ENCODE measurements at regions not wholly inside any gene's neighbourhood (a gene's known extent, or its start where the extent isn't known, plus 50 kb on each side); places are given as distances from the start of the nearest gene placed in this dataset.

DNA sequence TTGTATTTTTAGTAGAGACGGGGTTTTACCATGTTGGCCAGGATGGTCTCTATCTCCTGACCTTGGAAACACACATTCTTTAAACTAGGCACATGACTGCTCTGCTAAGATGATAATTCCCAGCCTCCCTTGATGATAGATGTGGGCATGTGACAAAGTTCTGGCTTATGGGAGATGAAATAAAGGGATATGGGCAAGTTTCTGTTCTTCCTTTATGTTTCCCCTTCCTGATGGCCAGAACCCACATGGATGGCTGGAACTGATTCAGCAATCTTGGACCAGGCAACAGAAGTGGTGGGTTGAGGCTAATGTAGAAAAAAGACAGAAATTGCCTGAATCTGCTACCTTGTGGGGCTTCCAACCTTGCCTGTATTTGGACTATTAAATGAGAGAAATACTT, 60.7 kb upstream of the NRP1 start:
- Histone ChIP-seq H2AFZ (ENCODE audit: low read length) (no peak overlapping the region), H4K8ac (ENCODE audit: extremely low read depth, insufficient read depth, low read length) (no peak overlapping the region), H3K27me3 (replicated peaks in 1 of 4; ENCODE audit: control insufficient read depth in 3 of 4, extremely low read depth in 1 of 4, insufficient read depth in 3 of 4, low read length in 3 of 4) (no peaks in the 10 kb centered on the region), H3K4me1 (replicated peaks in 1 of 4; ENCODE audit: control insufficient read depth in 3 of 4, insufficient read depth in 4 of 4, low read length in 3 of 4) (peaks cover 0 to 3% (median 0%) of the 10 kb centered on the region in 4 experiments; a peak in 1 of 7 replicates), H3K9me3 (ENCODE audit: insufficient read depth in 2 of 2, low read depth in 1 of 2, low read length in 1 of 2) (peaks cover 4 to 5% of the 10 kb centered on the region in 2 experiments; a peak in 1 of 4 replicates), H3K56ac (replicated peaks; ENCODE audit: insufficient read length, low read depth, low read length) (no peak overlapping the region), H4K20me1 (replicated peaks in 1 of 2; ENCODE audit: control insufficient read depth in 1 of 2, insufficient read depth in 2 of 2, low read length in 2 of 2) (no peaks in the 10 kb centered on the region), H3K27ac (ENCODE audit: low read depth, low read length) (no peak overlapping the region), H4K91ac (replicated peaks; ENCODE audit: insufficient read length, low read length) (no peak overlapping the region), H2BK5ac (ENCODE audit: low read depth, low read length) (no peak overlapping the region), H3K4me3 (ENCODE audit: extremely low read depth in 1 of 4, insufficient read depth in 2 of 4, low read depth in 3 of 4, low read length in 4 of 4) (no peak overlapping the region), H2AK5ac (ENCODE audit: low read depth, low read length) (no peak overlapping the region), H3K9ac (replicated peaks in 1 of 4; ENCODE audit: extremely low read depth in 1 of 4, low read depth in 3 of 4, low read length in 3 of 4) (no peak overlapping the region), H2BK20ac (ENCODE audit: low read length) (no peak overlapping the region), H3K14ac (ENCODE audit: insufficient read length) (no peak overlapping the region), H2BK12ac (ENCODE audit: low read depth, low read length) (no peak overlapping the region), H3K18ac (ENCODE audit: extremely low read depth, low read length) (no peak overlapping the region), H4K5ac (ENCODE audit: insufficient read length, low read depth, low read length) (no peak overlapping the region), H3K4me2 (ENCODE audit: insufficient read depth in 1 of 2, low read depth in 2 of 2, low read length in 2 of 2) (no peak overlapping the region), H3K23ac (ENCODE audit: insufficient read length) (no peak overlapping the region), H2BK120ac (replicated peaks; ENCODE audit: low read depth, low read length) (no peak overlapping the region), H3K79me2 (ENCODE audit: control insufficient read depth in 1 of 2, insufficient read depth in 2 of 2, low read length in 2 of 2) (0 out of 4 replicates have a peak, but pooled peaks cover 0 to 3% of the 10 kb centered on the region in 2 experiments), H3K4ac (replicated peaks; ENCODE audit: insufficient read length, low read depth, low read length) (no peak overlapping the region), H3K36me3 (ENCODE audit: control insufficient read depth in 2 of 4, insufficient read depth in 4 of 4, low read length in 3 of 4) (no peaks in the 10 kb centered on the region), H2BK15ac (ENCODE audit: low read length) (no peak overlapping the region), H3K23me2 (ENCODE audit: low read depth, low read length) (no peaks in the 10 kb centered on the region), H3K79me1 (ENCODE audit: low read depth, low read length) (no peaks in the 10 kb centered on the region)
- FAIRE-seq = no peak
- ChIA-PET CTCF (ENCODE audit: partially characterized antibody) (no interaction called here), POLR2A (ENCODE audit: partially characterized antibody) (no interaction called here)
- no peak for DNase-seq (ENCODE audit: low read depth in 1 of 2, low spot score in 2 of 2)
- TF ChIP-seq TBP (IDR thresholded peaks at IDR 0.05; ENCODE audit: low read depth, low read length) = no peak
- no peak for TF ChIP-seq CEBPB (IDR thresholded peaks at IDR 0.05; ENCODE audit: low read depth, low read length)
- TF ChIP-seq KDM1A (IDR thresholded peaks at IDR 0.05; ENCODE audit: borderline replicate concordance, low read length) = no peak
- TF ChIP-seq GTF2F1 (IDR thresholded peaks at IDR 0.05; ENCODE audit: borderline replicate concordance, low read depth, low read length) = no peak
- 100% methylated on average over 1 of the region's 1 CpG; no CpG with 5 or more reads in 1 of the 2 experiments for WGBS, 2 experiments (ENCODE audit: extremely low coverage in 1 of 2, insufficient coverage in 1 of 2, insufficient read length in 1 of 2, insufficient replicate concordance in 2 of 2, low coverage in 1 of 2, low lambda C conversion rate in 2 of 2, missing lambda C conversion rate in 1 of 2)

Data from H1 (cell line).